ENCODE measurements at regions not wholly inside any gene's neighbourhood (a gene's known extent, or its start where the extent isn't known, plus 50 kb on each side); places are given as distances from the start of the nearest gene placed in this dataset.

DNA sequence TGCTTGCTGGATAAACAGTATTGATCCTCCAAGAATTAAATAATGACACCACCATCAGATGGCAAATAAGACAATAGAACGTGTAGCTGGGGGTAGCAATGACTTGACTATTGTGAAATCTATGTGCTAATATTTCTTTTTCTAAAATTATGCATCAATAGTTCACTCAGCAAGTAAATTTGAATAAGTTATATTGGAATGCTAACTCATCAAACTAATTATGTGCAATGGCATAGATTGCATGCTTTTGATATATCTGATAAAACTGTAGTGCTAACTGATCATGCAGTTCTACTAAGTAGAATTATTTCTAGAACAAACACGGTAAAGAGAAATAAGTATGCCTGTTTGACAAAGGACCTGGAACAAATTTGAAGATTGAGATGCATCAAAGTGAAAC lies 474.4 kb downstream of the NOVA1 start:
- Histone ChIP-seq H3K4me3 (no peak overlapping the region), H3K9me3 (no peaks in the 10 kb centered on the region), H3K27ac (no peak overlapping the region), H3K4me1 (no peaks in the 10 kb centered on the region), H3K36me3 (no peaks in the 10 kb centered on the region), H3K27me3 (no peaks in the 10 kb centered on the region)
- no peak for DNase-seq (ENCODE audit: low spot score)
- TF ChIP-seq, protein P1, sequence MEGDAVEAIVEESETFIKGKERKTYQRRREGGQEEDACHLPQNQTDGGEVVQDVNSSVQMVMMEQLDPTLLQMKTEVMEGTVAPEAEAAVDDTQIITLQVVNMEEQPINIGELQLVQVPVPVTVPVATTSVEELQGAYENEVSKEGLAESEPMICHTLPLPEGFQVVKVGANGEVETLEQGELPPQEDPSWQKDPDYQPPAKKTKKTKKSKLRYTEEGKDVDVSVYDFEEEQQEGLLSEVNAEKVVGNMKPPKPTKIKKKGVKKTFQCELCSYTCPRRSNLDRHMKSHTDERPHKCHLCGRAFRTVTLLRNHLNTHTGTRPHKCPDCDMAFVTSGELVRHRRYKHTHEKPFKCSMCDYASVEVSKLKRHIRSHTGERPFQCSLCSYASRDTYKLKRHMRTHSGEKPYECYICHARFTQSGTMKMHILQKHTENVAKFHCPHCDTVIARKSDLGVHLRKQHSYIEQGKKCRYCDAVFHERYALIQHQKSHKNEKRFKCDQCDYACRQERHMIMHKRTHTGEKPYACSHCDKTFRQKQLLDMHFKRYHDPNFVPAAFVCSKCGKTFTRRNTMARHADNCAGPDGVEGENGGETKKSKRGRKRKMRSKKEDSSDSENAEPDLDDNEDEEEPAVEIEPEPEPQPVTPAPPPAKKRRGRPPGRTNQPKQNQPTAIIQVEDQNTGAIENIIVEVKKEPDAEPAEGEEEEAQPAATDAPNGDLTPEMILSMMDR (IDR thresholded peaks at IDR 0.05), result no peak

DNA sequence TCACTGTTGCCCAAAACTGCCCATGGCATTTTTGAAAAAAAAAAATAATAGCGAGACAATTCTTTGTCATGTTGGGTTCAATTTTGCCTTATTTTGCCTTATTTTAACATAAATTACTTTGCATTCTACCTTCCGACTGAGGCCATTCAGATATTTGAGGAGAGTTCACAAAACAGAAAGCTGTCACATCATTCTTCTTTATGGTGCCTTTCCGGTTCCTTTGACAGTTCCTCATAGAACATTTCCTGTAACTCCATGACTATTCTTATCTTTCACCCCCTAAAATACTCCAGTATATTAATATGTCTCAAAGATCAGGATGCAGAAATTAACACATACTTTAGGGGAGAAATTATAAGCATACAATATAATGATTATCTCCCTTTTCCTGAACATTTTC lies 476.7 kb downstream of the NOVA1 start:
- Histone ChIP-seq H3K4me3 (no peak overlapping the region), H3K36me3 (no peaks in the 10 kb centered on the region), H3K27ac (no peak overlapping the region), H3K9me3 (no peaks in the 10 kb centered on the region), H3K27me3 (no peaks in the 10 kb centered on the region), H3K4me1 (no peaks in the 10 kb centered on the region)
- TF ChIP-seq, protein P1 (IDR thresholded peaks at IDR 0.05), result no peak
- no peak for DNase-seq (ENCODE audit: low spot score)

DNA sequence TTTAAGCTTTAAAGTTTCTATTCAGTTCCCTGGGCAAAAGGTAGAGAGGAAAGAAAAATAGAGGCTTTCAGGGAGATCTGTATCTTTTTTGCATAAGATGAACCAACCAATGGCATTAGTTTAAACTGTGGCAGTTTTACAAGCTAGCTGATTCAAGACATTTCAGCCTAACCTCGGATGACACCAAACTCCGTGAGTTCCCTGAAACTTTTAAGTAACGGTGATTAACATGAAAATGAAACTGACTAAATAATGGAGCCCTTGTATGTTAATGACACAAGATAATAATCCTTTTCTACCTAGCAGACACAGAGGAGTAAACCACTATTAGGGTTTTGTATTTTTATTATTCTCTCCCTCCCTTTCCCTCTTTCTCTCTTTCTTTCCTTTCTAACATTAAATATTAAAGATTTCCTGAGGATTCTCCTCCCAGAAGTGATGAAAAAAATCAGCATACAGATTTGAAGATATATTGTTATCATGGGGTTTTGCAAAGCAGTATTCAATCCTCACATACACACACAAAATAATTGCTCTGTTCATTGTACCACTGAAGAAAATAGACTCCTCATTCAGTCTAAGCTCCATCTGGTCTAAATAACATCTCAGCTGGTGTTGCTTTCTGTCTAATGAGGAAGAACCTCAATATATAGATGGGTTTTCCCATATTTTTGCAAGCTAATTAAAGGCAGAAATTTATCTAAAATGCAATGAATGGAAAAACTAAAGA lies 483.8 kb downstream of the NOVA1 start:
- no peak for DNase-seq (ENCODE audit: low spot score)
- Histone ChIP-seq H3K4me1 (no peaks in the 10 kb centered on the region), H3K27me3 (no peaks in the 10 kb centered on the region), H3K36me3 (no peaks in the 10 kb centered on the region), H3K27ac (no peak overlapping the region), H3K9me3 (no peaks in the 10 kb centered on the region), H3K4me3 (no peak overlapping the region)
- TF ChIP-seq, protein P1 (IDR thresholded peaks at IDR 0.05), result no peak

DNA sequence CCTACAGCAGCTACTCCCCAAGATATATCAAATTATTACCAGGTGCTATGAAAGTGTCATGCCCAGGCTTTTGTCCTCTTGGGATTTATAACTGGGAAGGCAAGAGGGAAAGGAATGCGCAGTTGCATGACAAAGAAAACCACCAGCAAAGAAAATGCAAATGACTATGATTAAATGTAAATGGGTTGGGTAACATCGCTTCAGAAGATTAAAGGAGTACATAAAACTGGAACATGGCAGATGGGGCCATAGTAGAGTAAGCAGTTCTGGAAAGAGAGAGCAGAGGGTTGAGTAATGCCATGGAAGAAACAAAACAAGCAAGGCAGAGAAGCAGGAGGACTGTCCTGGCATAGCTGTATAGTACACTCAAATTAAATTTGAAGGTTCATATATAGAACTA lies 493.1 kb downstream of the NOVA1 start:
- Histone ChIP-seq H3K27ac (no peak overlapping the region), H3K36me3 (no peaks in the 10 kb centered on the region), H3K4me1 (no peaks in the 10 kb centered on the region), H3K27me3 (no peaks in the 10 kb centered on the region), H3K9me3 (no peaks in the 10 kb centered on the region), H3K4me3 (no peak overlapping the region)
- TF ChIP-seq, protein P1 (IDR thresholded peaks at IDR 0.05), result no peak
- no peak for DNase-seq (ENCODE audit: low spot score)

DNA sequence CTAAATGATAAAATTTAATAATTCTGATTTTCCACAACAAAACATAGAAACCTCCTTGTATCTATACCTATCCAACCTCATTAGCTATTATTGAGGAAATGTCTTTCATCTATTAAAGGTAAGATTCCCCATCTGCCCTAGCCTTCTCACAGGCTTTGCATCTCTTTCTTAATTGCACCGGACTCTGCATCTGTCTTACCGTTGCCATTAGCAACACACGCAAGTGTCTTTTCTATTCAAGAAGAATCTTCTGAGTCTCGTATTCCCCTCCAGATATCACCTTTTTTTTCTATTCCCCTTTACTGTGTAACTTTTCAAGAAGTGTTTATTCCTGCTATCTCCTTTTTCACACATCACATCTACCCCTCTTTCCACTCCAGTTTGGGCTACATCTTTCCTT lies 500.0 kb downstream of the NOVA1 start:
- H3K4me1 ChIP-seq, result no peaks in the 10 kb centered on the region
- DNase-seq (ENCODE audit: low spot score), result no peak
- no peaks in the 10 kb centered on the region for H3K36me3 ChIP-seq
- H3K9me3 ChIP-seq, result no peaks in the 10 kb centered on the region
- H3K27me3 ChIP-seq, result no peaks in the 10 kb centered on the region
- H3K27ac ChIP-seq, result no peak overlapping the region
- TF ChIP-seq, protein P1 (IDR thresholded peaks at IDR 0.05), result no peak
- no peak overlapping the region for H3K4me3 ChIP-seq

DNA sequence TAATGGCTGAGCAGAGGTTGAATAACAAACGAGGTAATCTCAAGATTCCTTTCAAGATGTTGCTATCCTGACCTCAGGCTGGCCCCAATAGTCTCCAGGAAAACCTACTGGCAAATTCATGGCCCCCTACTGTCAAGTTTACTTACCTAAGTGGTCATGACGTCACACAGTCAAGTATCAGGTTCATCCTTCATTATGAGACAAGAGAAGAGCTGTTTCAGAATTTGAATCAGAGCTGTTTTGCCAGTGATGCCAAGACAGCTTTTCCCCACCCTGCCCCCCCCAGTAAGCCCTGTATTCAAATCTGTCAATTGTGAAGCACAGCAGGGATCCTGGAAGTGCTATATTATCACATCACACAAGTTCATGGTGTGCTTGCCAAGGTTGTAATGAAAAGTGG lies 509.6 kb downstream of the NOVA1 start:
- TF ChIP-seq, protein P1 (IDR thresholded peaks at IDR 0.05), result no peak
- no peaks in the 10 kb centered on the region for H3K36me3 ChIP-seq
- H3K27me3 ChIP-seq, result no peaks in the 10 kb centered on the region
- H3K4me3 ChIP-seq, result no peak overlapping the region
- no peaks in the 10 kb centered on the region for H3K4me1 ChIP-seq
- H3K9me3 ChIP-seq, result no peaks in the 10 kb centered on the region
- DNase-seq (ENCODE audit: low spot score), result no peak
- H3K27ac ChIP-seq, result no peak overlapping the region

Data from right atrium auricular region (tissue), 2 donors.